Prostate gland (tissue), 2 donors: ENCODE measurements at regions not wholly inside any gene's neighbourhood (a gene's known extent, or its start where the extent isn't known, plus 50 kb on each side); places are given as distances from the start of the nearest gene placed in this dataset.

Experiments
- DNase-seq: peaks from one replicate; pipeline ENCODE4 v3.0.0-alpha.2; 2019; ENCODE audit warnings: low spot score
- H3K27ac ChIP-seq, 2 donors: fragments of 200-600 bp; sonication (generic); 2 replicates each; pipeline ENCODE4 v1.5.1; 2017 to 2019
- H3K27me3 ChIP-seq: fragments of 200-600 bp; sonication (generic); replicated peaks from 2 replicates; pipeline ENCODE4 v1.5.1; 2019; ENCODE audit not compliant: insufficient read depth
- H3K36me3 ChIP-seq, 2 donors: fragments of 200-600 bp; sonication (generic); 1 replicate in 1 of 2; 2 replicates in 1 of 2; pipeline versions ENCODE4 v1.5.1 to v1.8.1; 2017 to 2019
- H3K4me1 ChIP-seq: fragments of 200-600 bp; sonication (generic); replicated peaks from 2 replicates; pipeline ENCODE4 v1.5.1; 2019
- H3K4me3 ChIP-seq, 2 donors: fragments of 200-600 bp; sonication (generic); 2 replicates each; pipeline ENCODE4 v1.5.1; 2017 to 2019
- H3K9me3 ChIP-seq: fragments of 200-600 bp; sonication (generic); 2 replicates; pipeline ENCODE4 v1.5.1; 2017
- CTCF ChIP-seq, 4 experiments: fragments of 200-600 bp in 2 of 4; fragments of 450-650 bp in 2 of 4; sonication (generic) in 2 of 4; IDR thresholded peaks; 1 replicate in 3 of 4; 2 replicates in 1 of 4; pipeline ENCODE4 v1.5.1; 2016 to 2019; ENCODE audit warnings: antibody characterized with exemption in 4 of 4, mild to moderate bottlenecking in 2 of 4, moderate library complexity in 2 of 4
- POLR2A ChIP-seq: fragments of 450-650 bp; IDR thresholded peaks from one replicate; pipeline ENCODE4 v1.6.1; 2016; ENCODE audit warnings: antibody characterized with exemption, mild to moderate bottlenecking
- POLR2AphosphoS5 ChIP-seq: sonication (generic); formaldehyde crosslinking; IDR thresholded peaks from one replicate; pipeline ENCODE4 v1.6.1; 2017; ENCODE audit warnings: antibody characterized with exemption
- WGBS: methylation state at CpG from one replicate; pipeline ENCODE4 v1.1.5; 2018; 5-methylcytosine and 5-hydroxymethylcytosine counted together
- intact Hi-C: fragments of 100-400 bp; cut with DNase I; formaldehyde crosslinking; loops from one replicate; pipeline ENCODE4 v1.14.2; 2022

GRCh38 chr5:174563899-174564298 lies 160.5 kb upstream of the MSX2 start:
- intact Hi-C loops = no loop called here
- WGBS = 29% methylated on average over 9 of the region's 9 CpGs
- DNase-seq = peak; percentile 46
- Histone ChIP-seq H3K36me3 (no peaks in the 10 kb centered on the region), H3K4me3 (no peak overlapping the region), H3K27me3 (no peaks in the 10 kb centered on the region), H3K4me1 (no peaks in the 10 kb centered on the region), H3K27ac (no peak overlapping the region), H3K9me3 (no peaks in the 10 kb centered on the region)
- no peak for TF ChIP-seq POLR2A
- peak; percentile 51 for TF ChIP-seq POLR2AphosphoS5
- TF ChIP-seq CTCF (IDR thresholded peaks at IDR 0.05) = no peak

GRCh38 chr5:174567506-174568141 lies 156.8 kb upstream of the MSX2 start:
- TF ChIP-seq POLR2A (no peak), CTCF (IDR thresholded peaks at IDR 0.05) (no peak), POLR2AphosphoS5 (no peak)
- Histone ChIP-seq H3K9me3 (no peaks in the 10 kb centered on the region), H3K27ac (no peak overlapping the region), H3K4me3 (no peak overlapping the region), H3K36me3 (no peaks in the 10 kb centered on the region), H3K27me3 (no peaks in the 10 kb centered on the region), H3K4me1 (no peaks in the 10 kb centered on the region)
- intact Hi-C loops = no loop called here
- 62% methylated on average over 7 of the region's 7 CpGs for WGBS
- no peak for DNase-seq

GRCh38 chr5:174570662-174571061 lies 153.7 kb upstream of the MSX2 start:
- H3K9me3 ChIP-seq = no peaks in the 10 kb centered on the region
- no peak overlapping the region for H3K4me3 ChIP-seq
- no peaks in the 10 kb centered on the region for H3K27me3 ChIP-seq
- no peak overlapping the region for H3K27ac ChIP-seq
- WGBS = 80% methylated on average over 4 of the region's 4 CpGs
- no peak for DNase-seq
- no peaks in the 10 kb centered on the region for H3K36me3 ChIP-seq
- intact Hi-C loops = loop anchor here (5.0 kb wide), 2 partner anchors 152 to 222 kb away; partner anchors contain the start of gene MSX2
- no peaks in the 10 kb centered on the region for H3K4me1 ChIP-seq
- TF ChIP-seq POLR2AphosphoS5 = no peak
- no peak for TF ChIP-seq CTCF (IDR thresholded peaks at IDR 0.05)
- no peak for TF ChIP-seq POLR2A

- intact Hi-C loops = loop anchor here (5.0 kb wide), 2 partner anchors 150 to 220 kb away; partner anchors contain the start of gene MSX2
- TF ChIP-seq CTCF (IDR thresholded peaks at IDR 0.05) (peak in 1 of 4 experiments; percentile 23), POLR2AphosphoS5 (peak; percentile 78), POLR2A (no peak)
- Histone ChIP-seq H3K4me3 (no peak overlapping the region), H3K27ac (no peak overlapping the region), H3K36me3 (no peaks in the 10 kb centered on the region), H3K9me3 (no peaks in the 10 kb centered on the region), H3K4me1 (no peaks in the 10 kb centered on the region), H3K27me3 (no peaks in the 10 kb centered on the region)
- WGBS = 8% methylated on average over 7 of the region's 7 CpGs
- peak; percentile 63 for DNase-seq
These were observed 152.6 kb upstream of the MSX2 start for GRCh38 chr5:174571662-174572397.
